Right forelimb (tissue), 1 donor: ENCODE measurements at regions not wholly inside any gene's neighbourhood (a gene's known extent, or its start where the extent isn't known, plus 50 kb on each side); places are given as distances from the start of the nearest gene placed in this dataset.

Source experiments
- DNase-seq: peaks from one replicate; pipeline ENCODE4 v3.0.0-alpha.2; 2018

DNA sequence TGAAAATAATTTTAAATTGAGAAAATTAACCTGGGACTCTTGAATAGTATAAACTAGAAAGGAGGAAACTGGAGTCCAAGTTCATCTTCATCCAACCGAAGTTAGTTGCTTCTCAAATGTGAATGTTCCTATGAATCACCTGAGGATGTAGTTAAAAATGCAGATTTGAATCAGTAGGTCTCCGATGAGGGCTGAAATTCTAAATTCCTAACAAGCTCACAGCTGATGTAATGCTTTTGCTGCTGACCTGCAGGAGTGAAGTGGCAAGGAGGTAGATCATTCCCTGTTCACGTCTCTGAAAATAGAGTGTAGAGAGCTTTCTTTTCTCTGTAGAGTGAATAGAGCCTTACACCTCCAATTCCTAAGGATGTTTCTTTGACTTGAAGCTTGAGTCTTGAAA lies 685.5 kb downstream of the CPS1 start:
- DNase-seq: no peak

DNA sequence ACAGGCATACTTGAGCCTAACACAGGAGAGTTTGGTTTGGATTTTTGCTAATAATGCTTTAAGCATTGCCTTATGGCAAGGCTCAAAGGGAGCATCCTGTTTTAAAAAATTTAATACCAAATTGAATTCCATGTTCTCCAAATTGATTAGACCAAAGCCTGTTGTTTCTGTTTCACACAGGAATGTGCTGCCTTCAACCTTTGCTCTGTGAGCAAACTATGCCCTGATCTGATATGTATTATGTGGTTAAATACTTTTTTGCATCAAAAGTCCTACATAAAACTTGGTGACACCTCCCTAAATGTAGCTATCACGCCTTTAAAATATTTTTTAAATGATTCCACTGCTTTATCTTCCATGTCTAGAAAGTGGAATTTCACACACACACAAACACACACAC lies 691.4 kb downstream of the CPS1 start:
- no peak for DNase-seq

- no peak for DNase-seq
Measured at GRCh38 chr2:211248841-211249240, 692.4 kb downstream of the CPS1 start.

DNA sequence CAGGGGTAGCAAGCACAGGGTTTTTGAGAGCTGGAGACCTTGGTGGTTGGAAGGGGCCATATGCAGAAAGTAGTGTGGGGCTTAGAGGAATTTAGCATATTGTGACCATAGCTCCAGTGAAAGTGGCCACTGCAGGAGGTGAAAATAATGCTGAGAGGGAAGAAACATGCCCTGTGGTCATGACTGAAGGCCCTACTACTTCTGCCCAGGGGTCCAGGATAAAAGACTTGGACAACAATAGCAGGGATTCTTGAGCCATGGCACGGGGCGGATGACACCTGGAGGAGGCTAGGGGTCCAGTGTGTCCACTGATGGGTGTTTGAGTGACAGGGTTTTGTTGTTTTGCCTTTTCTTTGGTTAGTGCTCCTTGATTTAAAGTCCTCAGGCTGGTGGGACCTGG lies 694.6 kb downstream of the CPS1 start:
- no peak for DNase-seq

- no peak for DNase-seq
Measured at GRCh38 chr2:211258646-211259335, 702.4 kb downstream of the CPS1 start.

DNA sequence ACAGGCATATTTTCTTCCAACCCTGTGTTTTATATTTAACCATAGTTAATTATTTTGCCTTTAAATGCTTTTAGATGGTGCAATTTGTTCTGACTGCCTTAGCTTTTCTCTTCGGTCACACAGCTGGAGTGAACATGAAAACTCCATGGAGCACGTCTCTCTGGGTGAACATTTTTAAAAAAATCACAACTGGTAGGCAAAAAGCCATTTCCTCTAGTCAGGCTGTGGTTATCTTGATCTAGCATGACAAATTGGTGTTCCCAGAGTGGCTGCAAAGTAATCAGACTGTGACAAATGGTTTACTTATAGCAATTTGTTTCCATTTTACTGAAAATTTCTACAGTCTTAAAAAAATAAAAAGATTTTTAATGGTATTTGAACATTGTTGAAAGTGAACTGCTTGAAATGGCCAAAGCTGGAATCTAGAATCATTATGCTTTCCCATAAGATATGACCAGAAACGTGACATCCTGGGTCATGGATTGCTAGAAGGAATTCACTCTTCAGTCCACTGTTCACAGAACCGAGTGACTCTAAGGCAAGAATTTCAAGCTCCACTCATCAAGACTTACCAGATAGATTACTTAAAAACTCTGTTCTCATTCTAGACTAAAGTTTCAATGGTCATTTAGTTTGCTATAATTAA lies 703.6 kb downstream of the CPS1 start:
- no peak for DNase-seq

DNA sequence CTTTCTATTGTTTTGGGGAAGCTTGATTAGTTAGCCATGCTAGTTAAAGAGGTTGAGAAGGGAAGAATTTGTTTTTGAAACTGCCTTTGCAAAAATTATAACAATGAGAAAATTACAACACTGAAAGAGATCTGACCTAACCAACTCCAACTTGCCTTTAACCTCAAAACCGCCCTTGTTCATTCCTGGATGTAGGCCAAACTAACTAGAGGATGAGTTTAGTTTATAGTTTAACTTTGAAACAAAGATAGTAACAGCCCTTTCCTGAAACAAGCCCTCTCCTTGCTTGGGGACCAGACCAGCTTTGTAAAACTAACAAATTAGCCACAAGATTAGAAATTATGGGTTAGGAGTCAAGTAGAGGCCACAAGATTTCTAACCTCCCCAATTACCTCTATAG lies 713.9 kb downstream of the CPS1 start:
- no peak for DNase-seq

DNA sequence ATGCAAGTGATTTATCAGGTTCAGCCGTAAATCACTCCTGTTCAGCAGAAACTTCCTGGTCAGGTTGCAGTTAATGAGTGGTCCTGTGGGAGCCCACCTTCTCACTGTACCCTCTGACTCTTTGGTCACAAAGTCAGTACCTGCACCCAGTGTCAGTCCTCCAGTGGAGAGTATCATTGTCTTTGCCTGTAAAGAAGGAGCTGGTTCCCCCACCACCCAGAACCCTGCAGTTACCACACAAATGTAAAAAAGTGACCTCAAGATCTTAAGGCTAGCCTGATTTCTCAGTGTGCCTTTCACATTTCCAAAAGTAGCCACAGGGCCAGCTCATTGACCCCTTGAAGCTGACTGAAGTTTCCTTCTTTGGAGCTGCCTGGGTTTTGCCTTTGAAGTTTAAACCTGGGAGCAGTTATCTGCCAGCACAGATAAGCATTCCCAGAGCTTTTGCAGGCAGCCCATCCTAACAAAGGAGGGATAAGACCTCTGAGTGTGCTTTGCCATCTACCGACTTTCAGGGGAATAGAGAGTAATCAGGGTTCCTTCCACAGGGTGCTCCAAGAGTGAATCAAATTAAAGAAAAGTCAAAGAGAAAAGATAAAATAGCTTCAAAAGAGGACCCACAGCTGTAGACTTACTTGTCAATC lies 725.2 kb downstream of the CPS1 start:
- no peak for DNase-seq

- no peak for DNase-seq
Measured at GRCh38 chr2:211302676-211303075, 746.3 kb downstream of the CPS1 start.

GRCh38 chr2:211306929-211307328 lies 750.5 kb downstream of the CPS1 start:
- DNase-seq: no peak
